ENCODE measurements at regions not wholly inside any gene's neighbourhood (a gene's known extent, or its start where the extent isn't known, plus 50 kb on each side); places are given as distances from the start of the nearest gene placed in this dataset.

GRCh38 chr2:100660851-100661584 lies 98.2 kb downstream of the PDCL3 start:
- H3K27ac ChIP-seq, result no peak overlapping the region
- no peak for DNase-seq
- peaks cover 4% of the 10 kb centered on the region for H3K9me3 ChIP-seq (ENCODE audit: severe bottlenecking)
- no peak overlapping the region for H3K4me3 ChIP-seq (ENCODE audit: low read depth, low read length)
- peaks cover 5% of the 10 kb centered on the region for H3K27me3 ChIP-seq (ENCODE audit: insufficient read depth, low read depth, severe bottlenecking)
- H3K36me3 ChIP-seq, result no peaks in the 10 kb centered on the region
- no peak for TF ChIP-seq CTCF (IDR thresholded peaks at IDR 0.05; ENCODE audit: low read depth, low read length)

DNA sequence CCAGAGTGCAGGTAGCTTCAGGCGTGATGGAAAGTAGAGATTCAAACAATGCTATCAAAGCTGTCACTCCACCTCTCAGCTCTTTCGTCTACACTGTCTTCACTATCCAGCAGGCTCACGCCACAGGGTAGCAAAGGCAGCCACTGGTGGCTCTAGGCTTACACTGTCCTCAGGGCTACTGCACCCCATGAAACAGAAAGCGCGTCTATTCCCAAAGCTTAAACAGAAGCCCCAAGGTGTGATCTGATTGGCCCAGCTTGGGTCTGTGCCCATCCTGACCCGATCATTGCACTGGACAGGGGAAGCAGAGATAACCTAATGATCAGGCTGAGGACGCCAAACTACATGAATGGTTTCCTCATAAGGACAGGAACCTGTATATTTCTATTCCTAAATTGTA lies 100.1 kb downstream of the PDCL3 start:
- Histone ChIP-seq H3K27ac (no peak overlapping the region), H3K9me3 (ENCODE audit: severe bottlenecking) (peaks cover 4% of the 10 kb centered on the region), H3K4me3 (ENCODE audit: low read depth, low read length) (no peak overlapping the region), H3K27me3 (ENCODE audit: insufficient read depth, low read depth, severe bottlenecking) (peaks cover 5% of the 10 kb centered on the region), H3K36me3 (no peaks in the 10 kb centered on the region)
- TF ChIP-seq CTCF (IDR thresholded peaks at IDR 0.05; ENCODE audit: low read depth, low read length), result no peak
- no peak for DNase-seq

DNA sequence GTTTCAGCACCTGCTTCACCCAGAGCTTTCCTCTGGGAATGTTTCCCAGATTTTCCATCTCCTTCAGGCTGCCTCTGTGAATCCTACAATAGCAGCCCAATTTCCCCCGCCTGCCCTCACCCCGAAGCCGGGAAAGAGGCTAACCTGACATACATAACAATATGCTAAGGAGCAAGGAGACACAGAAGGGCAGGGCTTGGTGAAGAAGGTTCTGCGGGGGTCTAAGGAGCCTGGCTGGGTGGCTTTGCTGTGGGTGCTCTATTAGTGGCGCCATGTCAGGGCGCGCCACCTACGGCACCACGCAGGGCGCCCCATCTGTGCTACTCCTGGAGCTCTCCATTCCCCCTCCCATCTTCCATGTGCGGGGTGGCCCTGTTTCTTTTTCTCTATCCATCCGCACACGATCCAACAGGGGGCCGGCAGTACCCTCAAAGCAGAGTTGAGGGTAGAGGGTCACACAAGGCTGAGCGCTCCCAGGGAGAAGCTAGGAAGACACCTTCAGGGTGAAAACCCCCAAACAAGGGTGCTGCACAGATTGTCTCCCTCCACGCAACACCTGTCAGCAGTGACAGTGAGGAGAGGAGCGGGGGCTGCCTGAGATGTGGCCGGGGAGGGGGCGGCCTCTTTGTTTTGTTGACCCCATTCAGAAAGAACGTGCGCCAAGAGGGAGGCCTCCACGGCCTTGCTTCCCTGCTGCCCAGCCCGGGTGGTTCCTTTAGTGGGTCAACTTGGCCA lies 101.4 kb downstream of the PDCL3 start:
- no peak for TF ChIP-seq CTCF (IDR thresholded peaks at IDR 0.05; ENCODE audit: low read depth, low read length)
- DNase-seq, result no peak
- Histone ChIP-seq H3K36me3 (no peaks in the 10 kb centered on the region), H3K9me3 (ENCODE audit: severe bottlenecking) (peaks cover 4% of the 10 kb centered on the region), H3K4me3 (ENCODE audit: low read depth, low read length) (no peak overlapping the region), H3K27me3 (ENCODE audit: insufficient read depth, low read depth, severe bottlenecking) (no peaks in the 10 kb centered on the region), H3K27ac (no peak overlapping the region)

DNA sequence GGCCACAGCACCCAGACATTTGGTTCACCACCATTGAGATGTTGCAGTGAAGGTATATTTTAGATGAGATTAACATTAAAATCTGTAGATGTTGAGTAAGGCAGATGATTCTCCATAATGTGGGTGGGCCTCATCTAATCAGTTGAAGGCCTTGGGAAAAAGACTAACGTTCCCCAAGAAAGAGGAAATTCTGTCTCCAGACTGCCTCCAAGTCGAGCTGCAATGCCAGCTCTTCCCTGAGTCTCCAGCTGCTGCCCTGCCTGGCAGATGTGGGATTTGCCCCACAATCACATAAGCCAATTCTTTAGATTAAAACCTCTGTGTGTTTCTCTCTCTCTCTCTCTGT lies 101.9 kb downstream of the PDCL3 start:
- peaks cover 4% of the 10 kb centered on the region for H3K9me3 ChIP-seq (ENCODE audit: severe bottlenecking)
- no peak for DNase-seq
- no peak overlapping the region for H3K27ac ChIP-seq
- H3K4me3 ChIP-seq (ENCODE audit: low read depth, low read length), result no peak overlapping the region
- H3K36me3 ChIP-seq, result no peaks in the 10 kb centered on the region
- TF ChIP-seq CTCF (IDR thresholded peaks at IDR 0.05; ENCODE audit: low read depth, low read length), result no peak
- H3K27me3 ChIP-seq (ENCODE audit: insufficient read depth, low read depth, severe bottlenecking), result no peaks in the 10 kb centered on the region

DNA sequence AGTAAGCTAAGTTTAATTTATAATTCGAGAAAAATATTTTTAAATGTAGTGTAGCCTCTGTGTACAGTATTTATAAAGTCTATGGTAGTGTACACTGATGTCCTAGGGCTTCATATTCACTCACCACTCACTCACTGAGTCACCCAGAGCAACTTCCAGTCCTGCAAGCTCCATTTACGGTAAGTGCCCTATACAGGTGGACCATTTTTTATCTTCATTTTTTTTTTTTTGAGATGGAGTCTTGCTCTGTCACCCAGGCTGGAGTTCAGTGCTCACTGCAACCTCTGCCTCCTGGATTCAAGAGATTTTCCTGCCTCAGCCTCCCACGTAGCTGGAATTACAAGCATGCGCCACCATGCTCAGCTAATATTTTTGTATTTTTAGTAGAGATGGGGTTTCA lies 104.2 kb downstream of the PDCL3 start:
- Histone ChIP-seq H3K4me3 (ENCODE audit: low read depth, low read length) (no peak overlapping the region), H3K9me3 (ENCODE audit: severe bottlenecking) (no peaks in the 10 kb centered on the region), H3K36me3 (no peaks in the 10 kb centered on the region), H3K27ac (no peak overlapping the region), H3K27me3 (ENCODE audit: insufficient read depth, low read depth, severe bottlenecking) (no peaks in the 10 kb centered on the region)
- no peak for TF ChIP-seq CTCF (IDR thresholded peaks at IDR 0.05; ENCODE audit: low read depth, low read length)
- DNase-seq, result no peak
